SK-N-SH (cell line): ENCODE measurements at regions not wholly inside any gene's neighbourhood (a gene's known extent, or its start where the extent isn't known, plus 50 kb on each side); places are given as distances from the start of the nearest gene placed in this dataset.

Experiments
- CTCF ChIA-PET: fragments of 300-600, 350-600 bp; formaldehyde crosslinking; extraction: SDS; loops from one replicate; lab custom pipeline; 2021; lab: Yijun Ruan, JAX
- POLR2A ChIA-PET: fragments of 350-600 bp; sonication (Branson Sonifier 250); formaldehyde crosslinking; extraction: SDS; loops from one replicate; lab custom pipeline; 2020; ENCODE audit warnings: antibody characterized with exemption, inconsistent platforms; lab: Yijun Ruan, JAX
- DNase-seq: peaks from one replicate; pipeline ENCODE4 v3.0.0; 2012
- H2AFZ ChIP-seq: fragments of 200-600 bp; sonication (generic); 2 replicates; pipeline ENCODE4 v1.8.1; 2016; ENCODE audit warnings: antibody characterized with exemption, mild to moderate bottlenecking, low read depth
- H3F3A ChIP-seq: fragments of 200-600 bp; sonication (generic); replicated peaks from 2 replicates; pipeline ENCODE3; 2016; ENCODE audit warnings: antibody characterized with exemption, mild to moderate bottlenecking; ENCODE audit not compliant: insufficient read depth
- H3K27ac ChIP-seq, 2 experiments: fragments of 200-500 bp in 1 of 2; fragments of 200-600 bp in 1 of 2; sonication (Bioruptor generic) in 1 of 2; sonication (generic), shearing (Covaris generic) in 1 of 2; 2 replicates each; pipeline versions ENCODE4 v1.5.1 to v1.6.1; 2014 to 2016; ENCODE audit warnings: low read depth in 2 of 2, inconsistent platforms in 1 of 2, low read length in 1 of 2, mild to moderate bottlenecking in 1 of 2, mixed read lengths in 1 of 2
- H3K27me3 ChIP-seq: fragments of 200-600 bp; sonication (generic), shearing (Covaris generic); 2 replicates; pipeline ENCODE4 v1.6.1; 2016; ENCODE audit warnings: mixed run types; ENCODE audit not compliant: insufficient read depth
- H3K36me3 ChIP-seq, 2 experiments: fragments of 200-500 bp in 1 of 2; fragments of 200-600 bp in 1 of 2; sonication (Bioruptor generic) in 1 of 2; sonication (generic) in 1 of 2; replicated peaks in 1 of 2; 2 replicates each; pipeline versions ENCODE3 to v1.5.1; 2014 to 2016; ENCODE audit warnings: low read length in 1 of 2, mild to moderate bottlenecking in 1 of 2; ENCODE audit not compliant: insufficient read depth in 2 of 2, control insufficient read depth in 1 of 2
- H3K4me1 ChIP-seq, 2 experiments: fragments of 200-500 bp in 1 of 2; fragments of 200-600 bp in 1 of 2; sonication (Bioruptor generic) in 1 of 2; sonication (generic), shearing (Covaris generic) in 1 of 2; 2 replicates each; pipeline versions ENCODE4 v1.5.1 to v1.6.1; 2014 to 2016; ENCODE audit warnings: low read depth in 1 of 2, low read length in 1 of 2, mixed run types in 1 of 2; ENCODE audit not compliant: insufficient read depth in 2 of 2, control insufficient read depth in 1 of 2
- H3K4me2 ChIP-seq: fragments of 200-600 bp; sonication (generic), shearing (Covaris generic); 2 replicates; pipeline ENCODE4 v1.6.1; 2017; ENCODE audit warnings: mixed run types
- H3K4me3 ChIP-seq, 2 experiments: fragments of 200-500 bp in 1 of 2; fragments of 200-600 bp in 1 of 2; sonication (Bioruptor generic) in 1 of 2; sonication (generic), shearing (Covaris generic) in 1 of 2; 2 replicates each; pipeline versions ENCODE4 v1.5.1 to v1.8.1; 2014 to 2016; ENCODE audit warnings: low read depth in 2 of 2, inconsistent platforms in 1 of 2, low read length in 1 of 2, mild to moderate bottlenecking in 1 of 2, mixed read lengths in 1 of 2, moderate library complexity in 1 of 2
- H3K79me2 ChIP-seq: fragments of 200-600 bp; sonication (generic); 2 replicates; pipeline ENCODE4 v1.8.1; 2017; ENCODE audit warnings: mild to moderate bottlenecking; ENCODE audit not compliant: insufficient read depth
- H3K9ac ChIP-seq: fragments of 200-600 bp; sonication (generic); 2 replicates; pipeline ENCODE4 v1.6.1; 2017; ENCODE audit warnings: mixed run types
- H3K9me2 ChIP-seq: fragments of 200-600 bp; sonication (generic); 2 replicates; pipeline ENCODE4 v1.6.1; 2017; ENCODE audit warnings: mixed run types
- H3K9me3 ChIP-seq: fragments of 200-600 bp; sonication (generic); 2 replicates; pipeline ENCODE4 v1.6.1; 2017; ENCODE audit warnings: mixed run types, mild to moderate bottlenecking, moderate library complexity
- H4K20me1 ChIP-seq: fragments of 200-600 bp; sonication (generic); 2 replicates; pipeline ENCODE4 v1.6.1; 2017; ENCODE audit warnings: mild to moderate bottlenecking, mixed run types; ENCODE audit not compliant: insufficient read depth
- ELF1 ChIP-seq: IDR thresholded peaks from 2 replicates; pipeline ENCODE4 v1.4.0; 2012
- EP300 ChIP-seq, 2 experiments: IDR thresholded peaks; 2 replicates each; pipeline versions ENCODE4 v1.4.0 to v1.6.1; 2012; ENCODE audit warnings: borderline replicate concordance in 1 of 2, low read depth in 1 of 2, low read length in 1 of 2
- GATA2 ChIP-seq: sonication (generic); formaldehyde crosslinking; IDR thresholded peaks from 2 replicates; pipeline ENCODE4 v1.5.0; 2020; ENCODE audit warnings: mild to moderate bottlenecking, missing genetic modification reagents
- MEF2A ChIP-seq: IDR thresholded peaks from 2 replicates; pipeline ENCODE4 v1.4.0; 2012; ENCODE audit warnings: low read depth, borderline replicate concordance
- MXI1 ChIP-seq: IDR thresholded peaks from 2 replicates; pipeline ENCODE4 v1.6.1; 2012; ENCODE audit warnings: mild to moderate bottlenecking, low read depth, low read length, improper control_type of control experiment
- NRF1 ChIP-seq: IDR thresholded peaks from 2 replicates; pipeline ENCODE4 v1.6.1; 2012; ENCODE audit warnings: low read depth, mild to moderate bottlenecking, low read length
- RAD21 ChIP-seq: IDR thresholded peaks from 2 replicates; pipeline ENCODE4 v1.6.1; 2012; ENCODE audit warnings: mild to moderate bottlenecking, low read length
- RCOR1 ChIP-seq: fragments of 150-350 bp; IDR thresholded peaks from 2 replicates; pipeline ENCODE4 v1.6.1; 2017; ENCODE audit warnings: antibody characterized with exemption, low read length
- RFX5 ChIP-seq: IDR thresholded peaks from 2 replicates; pipeline ENCODE4 v1.6.1; 2012; ENCODE audit warnings: mild to moderate bottlenecking, improper control_type of control experiment, low read length
- RXRA ChIP-seq: IDR thresholded peaks from 2 replicates; pipeline ENCODE4 v1.4.0; 2012; ENCODE audit warnings: low read depth, mild to moderate bottlenecking, borderline replicate concordance
- TAF1 ChIP-seq: IDR thresholded peaks from 2 replicates; pipeline ENCODE4 v1.6.1; 2012; ENCODE audit warnings: low read depth, mild to moderate bottlenecking, low read length, moderate library complexity, borderline replicate concordance
- WGBS: methylation state at CpG from one replicate; pipeline ENCODE4 v1.1.6; 2017; ENCODE audit warnings: low lambda C conversion rate; 5-methylcytosine and 5-hydroxymethylcytosine counted together
- TF ChIP-seq, protein P1 (sequence below): IDR thresholded peaks from 2 replicates; pipeline ENCODE4 v1.4.0; 2012; ENCODE audit warnings: low read depth, borderline replicate concordance
- TF ChIP-seq, protein P2 (sequence below): fragments of 150-350 bp; IDR thresholded peaks from 2 replicates; pipeline ENCODE4 v1.6.1; 2016; ENCODE audit warnings: mild to moderate bottlenecking, low read depth, low read length

DNA sequence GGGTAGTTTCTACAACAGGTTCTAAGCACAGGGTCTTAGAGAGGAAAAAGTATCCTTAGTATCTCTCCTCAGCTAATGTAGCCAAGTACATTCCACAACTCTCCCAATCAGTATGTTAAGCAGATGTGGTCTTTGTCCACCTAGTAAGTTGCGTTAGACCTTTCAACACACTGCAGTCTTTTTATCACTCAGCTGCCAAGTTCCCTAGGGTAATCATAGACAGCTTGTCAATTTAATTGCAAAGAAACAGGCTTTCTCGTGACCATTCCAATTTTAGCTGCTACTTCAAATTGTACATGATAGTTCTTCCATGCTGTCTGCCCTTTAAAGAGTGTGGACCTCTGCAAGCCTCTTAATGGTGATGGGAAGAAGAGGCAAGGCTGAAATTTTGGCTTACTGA, 211.8 kb upstream of the PKN2 start (continued):
- TF ChIP-seq, protein P1, sequence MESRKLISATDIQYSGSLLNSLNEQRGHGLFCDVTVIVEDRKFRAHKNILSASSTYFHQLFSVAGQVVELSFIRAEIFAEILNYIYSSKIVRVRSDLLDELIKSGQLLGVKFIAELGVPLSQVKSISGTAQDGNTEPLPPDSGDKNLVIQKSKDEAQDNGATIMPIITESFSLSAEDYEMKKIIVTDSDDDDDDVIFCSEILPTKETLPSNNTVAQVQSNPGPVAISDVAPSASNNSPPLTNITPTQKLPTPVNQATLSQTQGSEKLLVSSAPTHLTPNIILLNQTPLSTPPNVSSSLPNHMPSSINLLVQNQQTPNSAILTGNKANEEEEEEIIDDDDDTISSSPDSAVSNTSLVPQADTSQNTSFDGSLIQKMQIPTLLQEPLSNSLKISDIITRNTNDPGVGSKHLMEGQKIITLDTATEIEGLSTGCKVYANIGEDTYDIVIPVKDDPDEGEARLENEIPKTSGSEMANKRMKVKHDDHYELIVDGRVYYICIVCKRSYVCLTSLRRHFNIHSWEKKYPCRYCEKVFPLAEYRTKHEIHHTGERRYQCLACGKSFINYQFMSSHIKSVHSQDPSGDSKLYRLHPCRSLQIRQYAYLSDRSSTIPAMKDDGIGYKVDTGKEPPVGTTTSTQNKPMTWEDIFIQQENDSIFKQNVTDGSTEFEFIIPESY, result no peak
- TF ChIP-seq GATA2 (CRISPR knock-in tag), result no peak
- TF ChIP-seq RFX5, result no peak
- no peak for TF ChIP-seq TAF1
- TF ChIP-seq EP300 (IDR thresholded peaks at IDR 0.05; ENCODE audit: borderline replicate concordance in 1 of 2, low read depth in 1 of 2, low read length in 1 of 2), result no peak
- TF ChIP-seq, protein P2, sequence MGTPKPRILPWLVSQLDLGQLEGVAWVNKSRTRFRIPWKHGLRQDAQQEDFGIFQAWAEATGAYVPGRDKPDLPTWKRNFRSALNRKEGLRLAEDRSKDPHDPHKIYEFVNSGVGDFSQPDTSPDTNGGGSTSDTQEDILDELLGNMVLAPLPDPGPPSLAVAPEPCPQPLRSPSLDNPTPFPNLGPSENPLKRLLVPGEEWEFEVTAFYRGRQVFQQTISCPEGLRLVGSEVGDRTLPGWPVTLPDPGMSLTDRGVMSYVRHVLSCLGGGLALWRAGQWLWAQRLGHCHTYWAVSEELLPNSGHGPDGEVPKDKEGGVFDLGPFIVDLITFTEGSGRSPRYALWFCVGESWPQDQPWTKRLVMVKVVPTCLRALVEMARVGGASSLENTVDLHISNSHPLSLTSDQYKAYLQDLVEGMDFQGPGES, result no peak

GRCh38 chr1:88472714-88473113, 211.4 kb upstream of the PKN2 start:
- no peak overlapping the region for H2AFZ ChIP-seq
- ChIA-PET POLR2A (no interaction called here), CTCF (no interaction called here)
- H3K4me1 ChIP-seq, result no peaks in the 10 kb centered on the region
- no peak overlapping the region for H3K9ac ChIP-seq
- TF ChIP-seq RAD21 (no peak), NRF1 (no peak), EP300 (IDR thresholded peaks at IDR 0.05; ENCODE audit: borderline replicate concordance in 1 of 2, low read depth in 1 of 2, low read length in 1 of 2) (no peak), ELF1 (no peak), TAF1 (no peak), MXI1 (no peak), RFX5 (no peak), RCOR1 (no peak), RXRA (no peak), MEF2A (no peak)
- TF ChIP-seq, protein P2, result no peak
- TF ChIP-seq, protein P1, result no peak
- H3K4me3 ChIP-seq, result no peak overlapping the region
- no peaks in the 10 kb centered on the region for H3F3A ChIP-seq
- H3K9me3 ChIP-seq, result no peaks in the 10 kb centered on the region
- no peak overlapping the region for H3K4me2 ChIP-seq
- WGBS, result 10% methylated on average over 1 of the region's 1 CpG
- H3K27me3 ChIP-seq, result no peaks in the 10 kb centered on the region; the same call in 1 of the 2 replicates
- H3K27ac ChIP-seq, result no peak overlapping the region
- H3K79me2 ChIP-seq, result no peaks in the 10 kb centered on the region
- H4K20me1 ChIP-seq, result no peaks in the 10 kb centered on the region
- H3K9me2 ChIP-seq, result no peaks in the 10 kb centered on the region
- no peaks in the 10 kb centered on the region for H3K36me3 ChIP-seq
- DNase-seq, result no peak
